CD4-positive, alpha-beta T cell (primary cell): ENCODE measurements at regions not wholly inside any gene's neighbourhood (a gene's known extent, or its start where the extent isn't known, plus 50 kb on each side); places are given as distances from the start of the nearest gene placed in this dataset.
"Not testable (repeated sequence)": the region's sequence is repeated elsewhere in the genome, so short reads cannot be mapped to it uniquely, and the experiment has no call there.

Experiments
- ATAC-seq: fragments of 200-7000 bp; cut with Tn5 transposase; one replicate; pipeline ENCODE4 v1.10.0; 2022; ENCODE audit warnings: mild to moderate bottlenecking; ENCODE audit not compliant: poor library complexity
- CTCF ChIA-PET: fragments of 350-600 bp; sonication (Branson Sonifier 250); formaldehyde crosslinking; loops from one replicate; lab custom pipeline; 2021; ENCODE audit warnings: antibody characterized with exemption, inconsistent platforms; lab: Charles Lee
- POLR2A ChIA-PET: fragments of 350-600 bp; sonication (Branson Sonifier 250); formaldehyde crosslinking; loops from one replicate; lab custom pipeline; 2021; ENCODE audit warnings: antibody characterized with exemption, inconsistent platforms; lab: Charles Lee
- DNase-seq, 14 experiments: peaks; one replicate each; pipeline ENCODE4 v3.0.0-alpha.2; 2013 to 2020; ENCODE audit warnings: mixed read lengths in 2 of 14
- H3K27ac ChIP-seq, 2 donors: one replicate each; pipeline versions ENCODE4 v1.5.1 to v1.7.0; 2013; ENCODE audit warnings: low read length in 2 of 2, low read depth in 1 of 2, mild to moderate bottlenecking in 1 of 2
- H3K27me3 ChIP-seq, 2 experiments: 1 replicate in 1 of 2; 2 replicates in 1 of 2; pipeline versions ENCODE4 v1.6.1 to v1.7.0; 2013; ENCODE audit warnings: low read length in 2 of 2, control low read depth in 1 of 2, mild to moderate bottlenecking in 1 of 2, moderate library complexity in 1 of 2; ENCODE audit not compliant: insufficient read depth in 2 of 2, control insufficient read depth in 1 of 2
- H3K36me3 ChIP-seq: one replicate; pipeline ENCODE4 v1.6.1; 2013; ENCODE audit warnings: low read length, control low read depth; ENCODE audit not compliant: insufficient read depth
- H3K4me1 ChIP-seq: one replicate; pipeline ENCODE4 v1.6.1; 2013; ENCODE audit warnings: low read length, control low read depth; ENCODE audit not compliant: insufficient read depth
- H3K4me3 ChIP-seq: one replicate; pipeline ENCODE4 v1.5.1; 2013; ENCODE audit warnings: mild to moderate bottlenecking, low read length, moderate library complexity
- H3K9me3 ChIP-seq, 2 experiments: 1 replicate in 1 of 2; 2 replicates in 1 of 2; pipeline versions ENCODE4 v1.6.1 to v1.7.0; 2013; ENCODE audit warnings: low read length in 2 of 2, mild to moderate bottlenecking in 2 of 2, control low read depth in 1 of 2, moderate library complexity in 1 of 2; ENCODE audit not compliant: control insufficient read depth in 1 of 2, insufficient read depth in 1 of 2
- H3K27ac Mint-ChIP-seq: one replicate; pipeline ENCODE4 v1.8.0; 2020; ENCODE audit warnings: mixed read lengths
- H3K27me3 Mint-ChIP-seq: one replicate; pipeline ENCODE4 v1.8.0; 2021; ENCODE audit warnings: mixed read lengths
- H3K36me3 Mint-ChIP-seq: one replicate; pipeline ENCODE4 v1.8.0; 2021; ENCODE audit warnings: low read depth, mixed read lengths
- H3K4me1 Mint-ChIP-seq: one replicate; pipeline ENCODE4 v1.8.0; 2021; ENCODE audit warnings: low read depth, mixed read lengths
- H3K4me3 Mint-ChIP-seq: one replicate; pipeline ENCODE4 v1.8.0; 2020; ENCODE audit warnings: mild to moderate bottlenecking, mixed read lengths
- H3K9me3 Mint-ChIP-seq: one replicate; pipeline ENCODE4 v1.8.0; 2020; ENCODE audit warnings: mixed read lengths
- CTCF ChIP-seq: fragments of 200-600 bp; IDR thresholded peaks from one replicate; pipeline ENCODE4 v1.8.0; 2022; ENCODE audit warnings: antibody characterized with exemption, mild to moderate bottlenecking
- intact Hi-C, 2 experiments: fragments of 100-400 bp; cut with DNase I in 1 of 2; cut with micrococcal nuclease in 1 of 2; formaldehyde crosslinking; loops; one replicate each; pipeline versions ENCODE4 v1.15.1 to v1.9.0; 2023 to 2025; cut with DNase I, micrococcal nuclease

GRCh38 chr22:49657974-49658590 lies 169.6 kb downstream of the BRD1 start:
- Histone ChIP-seq H3K27ac (no peak overlapping the region), H3K4me3 (peak overlapping the region; percentile 76), H3K4me1 (peaks cover 32% of the 10 kb centered on the region), H3K36me3 (peaks cover 3% of the 10 kb centered on the region), H3K27me3 (no peaks in the 10 kb centered on the region), H3K9me3 (no peaks in the 10 kb centered on the region)
- peak in 1 of 14 experiments; percentile 0 for DNase-seq
- ATAC-seq: no peak
- H3K4me3 Mint-ChIP-seq: peak overlapping the region; percentile 95
- peak overlapping the region; percentile 81 for H3K27ac Mint-ChIP-seq
- no peaks in the 10 kb centered on the region for H3K9me3 Mint-ChIP-seq
- no peaks in the 10 kb centered on the region for H3K27me3 Mint-ChIP-seq
- peaks cover 32% of the 10 kb centered on the region for H3K4me1 Mint-ChIP-seq
- intact Hi-C loops: no loop called here
- ChIA-PET POLR2A (interaction anchor here (0.8 to 2.4 kb wide), 3 partner anchors 8 to 18 kb away, joined by 3 to 10 read pairs (median 8); no protein-coding TSS in a partner anchor), CTCF (no interaction called here)
- peaks cover 13% of the 10 kb centered on the region for H3K36me3 Mint-ChIP-seq
- no peak for TF ChIP-seq CTCF

GRCh38 chr22:49657275-49657973 lies 170.2 kb downstream of the BRD1 start:
- Histone ChIP-seq H3K27ac (peak overlapping the region; percentile 34 to 60), H3K4me3 (peak overlapping the region; percentile 76), H3K4me1 (peaks cover 32% of the 10 kb centered on the region), H3K9me3 (no peaks in the 10 kb centered on the region), H3K27me3 (no peaks in the 10 kb centered on the region), H3K36me3 (peaks cover 3% of the 10 kb centered on the region)
- ChIA-PET POLR2A (interaction anchor here (0.8 to 2.4 kb wide), 6 partner anchors 9 to 23 kb away, joined by 3 to 10 read pairs (median 3); no protein-coding TSS in a partner anchor), CTCF (interaction anchor here (0.7 kb wide), 1 partner anchor 352 kb away, joined by 3 read pairs; no protein-coding TSS in a partner anchor)
- H3K9me3 Mint-ChIP-seq: no peaks in the 10 kb centered on the region
- no peak for TF ChIP-seq CTCF
- ATAC-seq (peak; percentile 87), DNase-seq (peak; percentile 42 to 91 (median 68))
- intact Hi-C loops: no loop called here
- H3K27ac Mint-ChIP-seq: peak overlapping the region; percentile 81
- H3K36me3 Mint-ChIP-seq: peaks cover 13% of the 10 kb centered on the region
- H3K4me1 Mint-ChIP-seq: peaks cover 32% of the 10 kb centered on the region
- no peaks in the 10 kb centered on the region for H3K27me3 Mint-ChIP-seq
- peak overlapping the region; percentile 95 for H3K4me3 Mint-ChIP-seq

- H3K27ac Mint-ChIP-seq: peak overlapping the region; percentile 81
Observed at GRCh38 chr22:49656883-49657274, 170.8 kb downstream of the BRD1 start.

More at GRCh38 chr22:49656883-49657274, 170.8 kb downstream of the BRD1 start:
- Histone ChIP-seq H3K27ac (peak overlapping the region; percentile 34 to 60), H3K4me3 (peak overlapping the region; percentile 76), H3K4me1 (peaks cover 32% of the 10 kb centered on the region)
- H3K9me3 Mint-ChIP-seq, H3K36me3 ChIP-seq, H3K27me3 ChIP-seq, H3K27me3 Mint-ChIP-seq, H3K9me3 ChIP-seq, intact Hi-C loops: not testable (repeated sequence)
- peaks cover 15% of the 10 kb centered on the region for H3K36me3 Mint-ChIP-seq
- DNase-seq (peak in 8 of 14 experiments; percentile 15 to 65 (median 28)), ATAC-seq (peak; percentile 76)
- ChIA-PET POLR2A (interaction anchor here (0.8 to 2.4 kb wide), 5 partner anchors 8 to 23 kb away, joined by 3 to 10 read pairs (median 3); no protein-coding TSS in a partner anchor), CTCF (interaction anchor here (0.7 kb wide), 1 partner anchor 352 kb away, joined by 3 read pairs; no protein-coding TSS in a partner anchor)
- peaks cover 32% of the 10 kb centered on the region for H3K4me1 Mint-ChIP-seq
- H3K4me3 Mint-ChIP-seq: peak overlapping the region; percentile 95
